MM.1S (cell line): ENCODE measurements at regions not wholly inside any gene's neighbourhood (a gene's known extent, or its start where the extent isn't known, plus 50 kb on each side); places are given as distances from the start of the nearest gene placed in this dataset.

Experiments
- DNase-seq: peaks from one replicate; pipeline ENCODE4 v3.0.0-alpha.2; 2015
- H2AFZ ChIP-seq: fragments of 300-600 bp; sonication (generic); 2 replicates; pipeline ENCODE4 v1.6.0; 2016; ENCODE audit warnings: antibody characterized with exemption, low read length
- H3F3A ChIP-seq: fragments of 300-600 bp; sonication (generic); 2 replicates; pipeline ENCODE4 v1.6.1; 2016; ENCODE audit warnings: mild to moderate bottlenecking, antibody characterized with exemption, low read length, moderate library complexity, mixed read lengths; ENCODE audit not compliant: insufficient read depth
- H3K27ac ChIP-seq: fragments of 300-600 bp; sonication (generic); 2 replicates; pipeline ENCODE4 v1.5.1; 2016; ENCODE audit warnings: mild to moderate bottlenecking, low read length
- H3K27me3 ChIP-seq: fragments of 300-600 bp; sonication (generic); replicated peaks from 2 replicates; pipeline ENCODE4 v1.6.0; 2016; ENCODE audit warnings: low read length; ENCODE audit not compliant: insufficient read depth
- H3K36me3 ChIP-seq: fragments of 300-600 bp; sonication (generic); replicated peaks from 2 replicates; pipeline ENCODE4 v1.6.1; 2016; ENCODE audit warnings: mild to moderate bottlenecking, low read length, mixed read lengths; ENCODE audit not compliant: insufficient read depth
- H3K4me1 ChIP-seq: fragments of 300-600 bp; sonication (generic); 2 replicates; pipeline ENCODE4 v1.6.1; 2016; ENCODE audit warnings: low read length, mixed read lengths
- H3K4me2 ChIP-seq: fragments of 300-600 bp; sonication (generic); 2 replicates; pipeline ENCODE4 v1.6.0; 2016; ENCODE audit warnings: low read depth, low read length
- H3K4me3 ChIP-seq: fragments of 300-600 bp; sonication (generic); 2 replicates; pipeline ENCODE4 v1.5.1; 2016; ENCODE audit warnings: low read length, mixed read lengths
- H3K79me2 ChIP-seq: fragments of 300-600 bp; sonication (generic); 2 replicates; pipeline ENCODE4 v1.6.1; 2016; ENCODE audit warnings: mixed run types, low read length, mixed read lengths
- H3K9ac ChIP-seq: fragments of 300-600 bp; sonication (generic); 2 replicates; pipeline ENCODE4 v1.6.1; 2016; ENCODE audit warnings: low read length, mixed read lengths
- H3K9me2 ChIP-seq: fragments of 300-600 bp; sonication (generic); replicated peaks from 2 replicates; pipeline ENCODE4 v1.6.1; 2016; ENCODE audit warnings: mild to moderate bottlenecking, low read length, mixed read lengths; ENCODE audit not compliant: insufficient read depth
- H3K9me3 ChIP-seq: fragments of 300-600 bp; sonication (generic); replicated peaks from 2 replicates; pipeline ENCODE4 v1.6.1; 2016; ENCODE audit warnings: mild to moderate bottlenecking, low read length, mixed read lengths; ENCODE audit not compliant: insufficient read depth
- H4K20me1 ChIP-seq: fragments of 300-600 bp; sonication (generic); 2 replicates; pipeline ENCODE4 v1.6.1; 2016; ENCODE audit warnings: mild to moderate bottlenecking, low read length, moderate library complexity, mixed read lengths; ENCODE audit not compliant: insufficient read depth
- CTCF ChIP-seq: fragments of 300-600 bp; sonication (generic); IDR thresholded peaks from 2 replicates; pipeline ENCODE4 v1.5.1; 2016; ENCODE audit warnings: antibody characterized with exemption, low read length, mixed read lengths
- EZH2 ChIP-seq: fragments of 300-600 bp; sonication (generic); optimal IDR thresholded peaks from 2 replicates; pipeline ENCODE3; 2017; ENCODE audit warnings: low read depth, mild to moderate bottlenecking, antibody characterized with exemption, low read length, mixed read lengths
- EZH2phosphoT487 ChIP-seq: fragments of 300-600 bp; sonication (generic); IDR thresholded peaks from 2 replicates; pipeline ENCODE4 v1.6.1; 2018; ENCODE audit warnings: antibody characterized with exemption, low read length

- no peaks in the 10 kb centered on the region for H3K4me1 ChIP-seq
- no peak overlapping the region for H3K27ac ChIP-seq
- H3K4me3 ChIP-seq: no peak overlapping the region
- no peak overlapping the region for H2AFZ ChIP-seq
- H3K9me3 ChIP-seq: no peaks in the 10 kb centered on the region
- H4K20me1 ChIP-seq: no peaks in the 10 kb centered on the region
- no peaks in the 10 kb centered on the region for H3K36me3 ChIP-seq
- H3F3A ChIP-seq: no peaks in the 10 kb centered on the region
- no peak for DNase-seq
- H3K4me2 ChIP-seq: no peak overlapping the region
- H3K9me2 ChIP-seq: no peaks in the 10 kb centered on the region
- no peaks in the 10 kb centered on the region for H3K79me2 ChIP-seq
- H3K9ac ChIP-seq: no peak overlapping the region
- TF ChIP-seq CTCF: no peak
- TF ChIP-seq EZH2phosphoT487: no peak
- TF ChIP-seq EZH2: no peak
- no peaks in the 10 kb centered on the region for H3K27me3 ChIP-seq
Measured at GRCh38 chr16:74083541-74083940, 213.1 kb upstream of the PSMD7 start.

- no peak overlapping the region for H2AFZ ChIP-seq
- no peaks in the 10 kb centered on the region for H3K79me2 ChIP-seq
- H3K4me1 ChIP-seq: no peaks in the 10 kb centered on the region
- H3K4me3 ChIP-seq: no peak overlapping the region
- H3F3A ChIP-seq: no peaks in the 10 kb centered on the region
- no peak overlapping the region for H3K4me2 ChIP-seq
- TF ChIP-seq EZH2phosphoT487 (no peak), CTCF (no peak), EZH2 (no peak)
- no peaks in the 10 kb centered on the region for H4K20me1 ChIP-seq
- no peaks in the 10 kb centered on the region for H3K27me3 ChIP-seq
- no peak for DNase-seq
- H3K9me2 ChIP-seq: no peaks in the 10 kb centered on the region
- no peak overlapping the region for H3K27ac ChIP-seq
- no peaks in the 10 kb centered on the region for H3K36me3 ChIP-seq
- H3K9ac ChIP-seq: no peak overlapping the region
- no peaks in the 10 kb centered on the region for H3K9me3 ChIP-seq
Measured at GRCh38 chr16:74080311-74080710, 216.3 kb upstream of the PSMD7 start.

- Histone ChIP-seq H3K4me2 (no peak overlapping the region), H3K9me2 (no peaks in the 10 kb centered on the region), H3K4me3 (no peak overlapping the region), H2AFZ (no peak overlapping the region), H3K9me3 (no peaks in the 10 kb centered on the region), H4K20me1 (no peaks in the 10 kb centered on the region), H3K27me3 (no peaks in the 10 kb centered on the region), H3K79me2 (no peaks in the 10 kb centered on the region), H3K27ac (no peak overlapping the region), H3K9ac (no peak overlapping the region), H3K36me3 (no peaks in the 10 kb centered on the region), H3K4me1 (no peaks in the 10 kb centered on the region), H3F3A (no peaks in the 10 kb centered on the region)
- DNase-seq: no peak
- TF ChIP-seq CTCF (no peak), EZH2phosphoT487 (no peak), EZH2 (no peak)
Measured at GRCh38 chr16:74079232-74079586, 217.4 kb upstream of the PSMD7 start.
